T-helper 1 cell treated with Interleukin-12 subunit alpha and Interleukin-12 subunit beta and Interleukin-4 antibody, amounts not matched to agents 30 ng/mL and 1 ng/mL, for 36 hours (primary cell): ENCODE measurements at regions not wholly inside any gene's neighbourhood (a gene's known extent, or its start where the extent isn't known, plus 50 kb on each side); places are given as distances from the start of the nearest gene placed in this dataset.
"Not testable (repeated sequence)": the region's sequence is repeated elsewhere in the genome, so short reads cannot be mapped to it uniquely, and the experiment has no call there.

Source experiments
- intact Hi-C: fragments of 100-400 bp; cut with micrococcal nuclease; formaldehyde crosslinking; loops from one replicate; pipeline ENCODE4 v1.15.1; 2024

DNA sequence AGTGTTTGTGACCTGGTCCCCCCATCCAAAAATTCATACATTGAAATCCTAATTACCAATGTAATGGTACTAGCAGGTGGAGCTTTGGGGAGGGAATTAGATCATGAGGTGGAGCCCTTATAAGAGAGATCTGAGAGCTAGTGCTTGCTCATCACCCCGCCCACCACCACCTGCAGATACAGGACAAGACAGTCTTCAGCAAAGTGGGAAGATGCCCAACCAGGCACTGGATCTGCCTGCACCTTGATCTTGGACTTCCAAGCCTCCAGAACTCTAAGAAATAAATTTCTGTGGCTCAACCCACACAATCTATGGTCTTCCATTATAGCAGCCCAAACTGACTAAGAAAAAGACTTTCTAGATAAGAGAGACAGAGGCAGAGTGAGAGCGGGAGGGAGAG is 343.4 kb downstream of the LRRIQ3 start:
- intact Hi-C loops = no loop called here

DNA sequence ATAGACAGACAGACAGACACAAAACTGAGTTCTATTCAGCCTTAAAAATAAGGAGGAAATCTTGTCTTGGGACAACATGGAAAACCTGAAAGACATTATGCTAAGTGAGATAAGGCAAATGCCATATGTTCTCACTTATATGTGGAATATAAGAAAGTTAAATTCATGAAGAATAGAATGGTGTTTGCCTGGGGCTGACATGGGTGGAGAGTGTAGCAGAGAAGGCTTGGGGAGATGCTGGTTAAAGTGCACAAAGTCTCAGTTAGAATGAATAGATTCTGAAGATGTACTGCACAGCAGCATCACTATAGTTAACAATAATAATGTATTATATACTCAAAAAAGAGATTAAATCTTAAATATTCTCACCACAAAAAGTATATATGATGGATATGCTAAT is 355.5 kb downstream of the LRRIQ3 start:
- intact Hi-C loops = no loop called here

DNA sequence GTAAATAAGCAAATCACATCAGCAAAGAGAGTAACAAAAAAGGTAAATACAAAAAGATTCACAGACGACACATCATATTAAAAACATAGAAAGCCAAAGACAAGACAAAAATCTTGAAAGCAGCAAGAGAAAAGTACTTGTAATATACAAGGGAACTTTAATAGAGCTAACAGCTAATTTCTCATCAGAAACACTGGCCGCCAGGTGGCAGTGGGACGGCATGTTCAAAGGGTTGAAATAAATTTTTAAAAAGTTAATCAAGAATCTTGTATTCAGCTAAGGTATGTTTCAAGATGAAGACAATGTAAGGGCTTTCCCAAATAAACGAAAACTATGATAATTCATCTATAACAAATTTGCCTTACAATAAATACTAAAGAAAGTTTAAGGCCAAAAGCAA is 358.1 kb downstream of the LRRIQ3 start:
- intact Hi-C loops = loop anchor here (1.0 to 5.0 kb wide), 4 partner anchors 158 to 1362 kb away; no protein-coding TSS in a partner anchor

DNA sequence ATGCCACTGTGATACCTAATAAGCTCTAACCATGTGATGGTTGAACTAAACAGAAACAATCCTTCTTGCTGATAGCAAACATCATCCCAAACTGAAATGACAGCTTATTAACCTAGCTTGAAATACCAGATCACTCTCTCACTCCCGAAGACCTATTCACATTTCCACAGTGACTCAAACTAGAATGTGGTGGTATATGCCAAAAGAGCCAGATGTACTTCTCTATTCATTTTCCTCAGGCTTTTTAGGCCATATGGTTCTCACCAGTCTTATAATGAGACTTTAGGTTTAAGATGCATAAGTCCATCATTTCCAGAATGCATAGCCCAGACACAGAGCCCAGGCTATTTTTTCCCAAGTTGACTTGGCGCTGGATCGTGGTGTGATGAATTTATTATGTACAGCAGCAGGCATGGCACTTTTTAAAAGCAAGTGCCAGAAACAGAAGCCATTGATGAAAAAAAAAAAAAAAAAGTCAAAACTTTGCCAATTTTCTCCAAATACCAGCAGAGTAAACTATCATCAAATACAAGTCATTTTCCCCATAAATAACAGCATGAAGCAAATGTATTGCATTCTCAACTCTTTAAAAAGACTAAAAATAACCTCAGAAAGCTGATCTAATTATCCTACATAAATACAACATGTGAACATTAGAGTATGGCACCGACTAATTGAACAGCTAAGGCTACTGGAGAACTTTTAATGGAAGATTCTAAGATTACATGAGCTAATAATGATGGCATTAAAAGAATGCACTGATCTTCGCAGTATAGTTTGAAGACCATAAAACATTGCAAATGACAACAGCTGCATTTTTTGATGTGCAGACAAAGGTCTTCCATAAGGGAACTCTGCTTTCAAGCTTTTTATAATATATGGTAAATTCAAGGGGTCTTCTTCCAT is 365.4 kb downstream of the LRRIQ3 start:
- intact Hi-C loops = no loop called here

DNA sequence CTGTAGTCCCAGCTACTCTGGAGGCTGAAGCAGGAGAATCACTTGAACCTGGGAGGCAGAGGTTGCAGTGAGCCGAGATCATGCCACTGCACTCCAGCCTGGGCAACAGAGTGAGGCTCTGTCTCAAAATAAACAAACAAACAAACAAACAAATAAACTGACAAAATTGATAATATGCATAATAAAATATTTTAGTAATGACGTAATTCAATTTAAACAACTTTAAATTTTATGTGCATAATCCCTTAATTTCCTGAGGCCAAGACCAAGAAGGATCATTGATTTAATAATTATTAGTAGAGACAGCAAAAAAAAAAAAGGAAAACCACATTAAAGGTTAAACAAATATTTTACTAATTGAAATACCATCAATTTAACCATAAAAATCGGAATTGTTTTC is 370.7 kb downstream of the LRRIQ3 start:
- intact Hi-C loops = not testable (repeated sequence)

DNA sequence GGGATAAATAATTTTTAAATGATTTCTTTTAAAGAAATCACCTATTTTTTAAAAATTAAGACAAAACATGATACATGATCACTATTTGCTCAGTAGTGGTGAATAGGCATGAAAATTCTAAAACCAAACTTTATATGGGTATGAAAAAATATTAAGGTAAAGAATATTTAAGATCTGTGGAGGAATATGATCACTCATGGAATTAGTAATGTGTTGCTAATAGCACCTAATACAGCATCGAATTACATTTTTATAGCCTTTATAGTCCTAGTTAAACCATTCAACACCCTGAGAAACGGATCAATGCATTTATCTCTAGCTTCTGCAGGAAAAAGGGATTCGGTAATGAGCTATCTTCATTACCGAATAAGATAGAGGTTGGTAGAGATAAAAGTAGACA is 373.9 kb downstream of the LRRIQ3 start:
- intact Hi-C loops = no loop called here

DNA sequence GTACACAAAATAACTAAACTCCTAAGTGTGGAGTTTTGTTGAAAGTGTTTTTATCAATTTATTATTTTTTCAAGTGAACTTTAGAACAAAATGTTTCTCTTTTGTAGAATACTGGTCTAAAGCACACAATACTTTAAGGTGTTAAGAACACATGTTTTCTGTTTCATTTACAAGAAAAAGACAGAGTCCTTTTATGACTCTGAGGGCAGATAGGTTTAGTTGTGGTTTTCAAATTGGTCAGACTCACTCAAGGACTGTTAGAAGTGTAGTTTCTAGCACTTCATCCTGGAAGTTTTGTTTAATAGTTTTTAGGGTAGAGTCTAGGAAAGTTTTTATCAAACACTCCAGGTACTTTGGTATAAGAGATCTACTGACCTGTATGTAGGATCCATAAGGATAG is 376.5 kb downstream of the LRRIQ3 start:
- intact Hi-C loops = no loop called here

DNA sequence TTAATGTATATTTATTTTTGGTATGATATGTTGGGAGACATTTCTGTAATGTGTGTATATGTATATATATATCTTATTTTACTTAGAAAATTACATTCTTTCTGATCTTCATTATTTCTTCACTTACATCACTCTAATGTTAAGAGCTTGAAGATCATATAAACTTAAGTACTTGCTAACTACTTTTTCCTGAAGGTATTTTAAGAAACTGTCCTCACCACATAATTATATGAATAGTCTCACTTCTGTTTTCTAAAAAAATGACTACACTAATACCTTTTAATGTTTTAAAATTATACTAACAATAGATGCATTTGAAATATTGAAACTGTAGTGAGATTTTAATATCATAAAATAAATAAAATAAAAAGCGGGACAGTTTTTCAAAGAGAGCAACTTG is 377.1 kb downstream of the LRRIQ3 start:
- intact Hi-C loops = no loop called here

DNA sequence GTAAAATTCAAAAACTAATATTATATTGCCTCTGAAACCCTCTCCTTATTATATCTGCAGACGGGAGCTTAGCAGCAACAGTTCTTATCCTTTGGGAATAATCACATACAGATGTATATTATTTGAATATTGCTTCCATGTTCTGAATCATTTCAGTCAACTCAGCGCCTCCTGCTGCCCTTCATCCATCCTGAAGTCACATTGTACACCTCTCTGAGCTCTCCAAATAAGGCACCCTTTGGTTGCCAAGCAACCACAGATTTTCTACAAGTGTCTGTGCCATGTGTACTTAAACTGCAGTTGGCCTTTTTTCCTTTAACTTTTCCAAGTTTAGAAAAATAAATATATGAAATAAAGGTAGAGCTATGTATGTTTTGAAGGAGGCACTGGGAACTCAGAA is 384.3 kb downstream of the LRRIQ3 start:
- intact Hi-C loops = no loop called here

DNA sequence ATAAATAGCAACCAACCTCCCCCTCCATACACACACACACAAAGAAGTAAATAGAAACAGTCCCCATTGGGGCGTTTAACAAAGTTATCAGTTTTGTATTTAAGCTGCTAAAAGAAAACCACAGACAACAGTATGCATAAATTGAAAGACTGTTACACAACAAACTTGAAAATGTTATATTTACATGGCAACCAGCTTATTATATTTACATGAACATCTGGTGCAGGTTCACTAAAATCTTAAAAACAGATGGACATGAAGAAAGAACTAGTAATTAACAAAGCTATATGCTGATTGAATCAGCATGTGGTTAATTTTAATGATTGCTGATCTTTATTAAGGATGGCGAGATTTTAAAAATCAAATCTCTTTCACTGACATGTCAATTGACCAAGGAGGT is 384.7 kb downstream of the LRRIQ3 start:
- intact Hi-C loops = no loop called here

DNA sequence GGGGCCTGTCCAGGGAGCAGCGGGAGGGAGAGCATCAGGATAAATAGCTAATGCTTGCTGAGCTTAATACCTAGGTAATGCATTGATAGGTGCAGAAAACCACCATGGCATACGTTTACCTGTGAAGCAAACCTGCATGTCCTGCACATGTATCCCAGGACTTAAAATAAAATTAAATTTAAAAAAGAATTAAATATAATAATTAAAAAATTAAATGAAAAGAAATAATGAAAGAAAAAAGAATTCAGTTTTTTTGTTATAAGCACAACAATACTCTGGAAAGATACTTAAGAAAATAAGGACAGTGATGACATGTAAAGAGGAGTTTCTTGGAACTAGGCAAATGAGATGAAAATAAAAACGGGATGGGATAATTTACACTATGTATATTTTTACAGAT is 386.2 kb downstream of the LRRIQ3 start:
- intact Hi-C loops = no loop called here

DNA sequence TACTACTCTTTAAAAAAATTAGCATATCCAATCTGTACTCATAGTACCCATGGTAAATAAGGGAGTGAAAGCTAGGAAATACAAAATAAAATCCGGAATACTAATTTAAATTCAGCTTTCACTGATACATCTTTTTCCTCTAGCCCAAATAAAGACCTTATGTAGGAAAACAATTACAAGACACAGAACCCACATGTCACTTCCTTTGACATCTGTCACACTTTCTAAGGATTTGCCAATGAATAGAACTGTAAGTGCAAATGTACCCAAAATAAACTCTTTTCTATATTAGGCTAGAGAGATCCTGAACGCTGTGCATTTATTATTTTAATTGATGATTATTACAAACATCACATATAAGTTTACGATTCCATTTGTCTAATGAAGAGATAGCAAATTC is 393.0 kb downstream of the LRRIQ3 start:
- intact Hi-C loops = no loop called here

DNA sequence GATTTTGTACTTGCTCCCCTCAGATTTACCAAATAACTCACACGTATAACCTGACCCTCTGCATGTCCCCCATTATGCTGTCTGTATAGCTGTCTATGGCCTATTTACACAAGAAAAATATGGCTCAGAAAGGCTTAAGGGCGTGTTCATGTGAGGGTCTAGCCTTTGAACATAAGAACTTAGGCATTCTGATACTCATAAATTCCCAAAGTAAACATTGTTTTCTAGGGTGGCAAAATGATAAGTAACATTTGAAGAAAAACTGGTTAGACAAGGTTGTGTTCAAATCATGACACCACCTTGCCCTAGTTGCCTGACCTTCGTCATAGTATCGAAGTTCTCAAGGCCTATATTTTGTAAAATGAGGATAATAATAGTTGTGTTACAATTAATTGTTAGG is 394.6 kb downstream of the LRRIQ3 start:
- intact Hi-C loops = no loop called here

DNA sequence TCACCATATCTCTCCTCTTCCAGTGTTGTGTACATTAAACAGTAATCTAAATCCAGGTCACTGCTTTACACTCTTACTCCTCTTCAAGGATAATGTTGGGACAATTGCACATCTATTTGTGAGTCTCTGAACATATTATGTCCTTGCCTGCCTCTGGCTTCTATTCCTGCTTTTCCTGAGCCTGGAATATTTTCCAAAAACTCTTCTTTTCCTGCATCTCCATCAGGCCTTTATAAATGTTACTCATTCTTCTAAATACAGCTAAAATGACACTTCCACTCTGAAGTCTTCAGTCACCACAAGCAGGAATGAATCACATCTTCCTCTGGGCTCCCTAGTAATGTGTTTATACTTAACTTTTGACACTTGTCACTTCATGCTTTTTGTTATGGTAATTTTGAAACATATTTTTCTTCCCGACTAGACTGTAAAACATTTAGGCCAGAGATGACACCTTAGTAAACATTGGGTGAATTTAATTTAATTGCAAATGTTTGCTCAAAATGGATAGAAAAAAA is 396.0 kb downstream of the LRRIQ3 start:
- intact Hi-C loops = no loop called here

DNA sequence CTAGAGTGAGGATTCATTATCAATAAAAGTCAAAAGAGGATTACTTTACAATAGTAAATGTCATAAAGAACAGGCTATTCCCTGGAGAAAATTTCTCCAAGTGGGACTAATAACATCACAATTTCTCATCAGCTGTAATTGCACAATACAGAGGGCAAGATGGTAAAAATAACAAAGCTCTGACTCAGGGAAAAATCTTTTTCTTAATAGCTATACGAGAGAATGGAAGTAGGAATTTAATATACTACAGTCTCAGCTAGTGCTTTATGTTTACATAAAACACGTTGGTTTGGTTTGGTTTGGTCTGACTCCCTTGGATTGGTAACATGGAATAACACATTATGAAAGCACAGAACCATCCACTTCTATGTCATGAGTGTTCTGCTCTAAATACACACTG is 397.6 kb downstream of the LRRIQ3 start:
- intact Hi-C loops = no loop called here

DNA sequence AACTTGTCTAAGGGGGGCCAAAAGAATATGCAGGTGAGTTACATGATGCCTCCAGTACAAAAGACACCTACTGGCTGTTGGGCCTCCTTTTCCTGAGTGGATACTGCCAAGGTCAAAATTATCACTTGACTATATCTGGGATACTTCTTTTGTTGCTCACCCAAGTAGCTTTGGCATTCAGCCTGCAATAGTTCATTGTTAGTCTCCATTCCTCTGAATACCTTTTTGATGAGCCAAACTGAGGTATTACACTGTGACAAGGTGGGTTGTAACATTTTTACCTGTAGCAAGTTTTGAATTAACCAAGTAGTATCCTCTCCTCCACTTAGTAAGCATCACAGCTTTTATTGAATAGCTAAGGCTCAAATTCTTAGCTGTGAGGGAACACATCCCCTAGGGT is 408.0 kb downstream of the LRRIQ3 start:
- intact Hi-C loops = no loop called here

DNA sequence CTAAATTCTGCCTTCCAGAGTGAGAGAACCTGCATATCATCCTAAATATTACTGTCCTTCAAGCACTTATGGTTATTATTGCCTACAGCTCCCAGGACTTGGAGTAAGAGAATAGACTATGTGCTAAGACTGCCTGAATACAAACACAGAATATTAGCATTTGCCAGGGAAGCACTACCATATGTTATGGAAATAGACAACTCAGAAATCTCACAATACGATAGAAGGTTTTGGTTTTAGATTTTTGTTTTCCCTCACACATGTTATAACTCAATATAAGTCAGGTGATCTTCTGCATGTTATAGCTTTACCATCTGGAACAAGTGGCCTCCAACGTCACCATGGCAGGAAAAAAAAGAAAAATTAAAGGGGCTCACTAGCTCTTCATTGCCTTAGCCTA is 413.9 kb downstream of the LRRIQ3 start:
- intact Hi-C loops = no loop called here

DNA sequence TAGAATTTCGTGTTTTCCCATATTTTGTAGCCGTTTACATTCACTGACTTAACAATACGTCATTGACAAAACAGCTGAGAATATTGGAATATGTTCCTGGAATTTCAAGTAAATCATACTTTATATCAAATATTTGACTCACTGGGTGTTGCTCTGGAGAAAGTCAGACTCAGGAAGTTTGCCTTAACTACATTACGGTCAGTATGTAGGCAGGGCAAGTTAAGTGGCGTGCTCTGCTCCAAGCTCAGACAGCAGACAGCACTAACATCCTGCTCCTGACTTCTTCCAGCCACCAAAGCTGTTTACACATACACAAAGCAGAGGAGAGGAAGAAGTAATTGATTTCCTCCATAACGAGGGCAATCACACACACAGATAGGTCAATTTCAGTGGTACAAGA is 414.6 kb downstream of the LRRIQ3 start:
- intact Hi-C loops = no loop called here

DNA sequence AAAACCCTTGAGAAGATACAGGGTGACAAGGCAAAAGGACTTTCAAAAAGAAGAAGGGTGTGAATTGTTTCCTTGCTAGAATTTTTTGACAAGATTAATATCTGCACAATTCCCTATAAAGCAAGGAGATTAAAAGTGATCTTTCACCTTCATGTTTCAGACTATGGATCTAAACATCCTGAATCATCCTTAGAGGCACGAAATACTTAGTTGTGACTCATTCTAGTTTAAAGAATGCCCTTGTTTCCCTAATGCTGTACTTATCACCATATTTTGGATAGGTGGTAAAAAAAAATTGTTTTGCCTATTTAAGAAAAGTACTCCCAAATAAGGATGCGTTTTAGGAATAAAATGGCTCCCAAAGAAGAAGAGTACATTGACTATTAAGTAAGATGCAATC is 415.1 kb downstream of the LRRIQ3 start:
- intact Hi-C loops = no loop called here

DNA sequence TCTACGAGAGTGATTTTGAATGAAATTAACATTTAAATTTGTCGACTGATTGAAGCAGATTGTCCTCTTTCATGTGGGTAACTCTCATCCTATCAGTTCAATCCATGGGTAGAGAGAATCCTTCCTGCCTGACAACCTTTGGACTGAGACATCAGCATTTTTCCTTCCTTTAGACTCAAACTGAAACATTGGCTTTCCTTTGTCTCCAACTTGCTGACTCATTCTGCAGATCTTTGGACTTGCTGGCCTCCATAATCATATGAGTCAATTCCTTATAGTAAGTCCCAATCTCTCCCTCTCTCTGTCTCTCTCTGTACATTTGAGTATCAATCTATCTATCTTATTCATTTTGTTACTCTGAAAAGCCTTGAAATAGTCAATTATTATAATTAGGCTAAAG is 416.7 kb downstream of the LRRIQ3 start:
- intact Hi-C loops = no loop called here

DNA sequence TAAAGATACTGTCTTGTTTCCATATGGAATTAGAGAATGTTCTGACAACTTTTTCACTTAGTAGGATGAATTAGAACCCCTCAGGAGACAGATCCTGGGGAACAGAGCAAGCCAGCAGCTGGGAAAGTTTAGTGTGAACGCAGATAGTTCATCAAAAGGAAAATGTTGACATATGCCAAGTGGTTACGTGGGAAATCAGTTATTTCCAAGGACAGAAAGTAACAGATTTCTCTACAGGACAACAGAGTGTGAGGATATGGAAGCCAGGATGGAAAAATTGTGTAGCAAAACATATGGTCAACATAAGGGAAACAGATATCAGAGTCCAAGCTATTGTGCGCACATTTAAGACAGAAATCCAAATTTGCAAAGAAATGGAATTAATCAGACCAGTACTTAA is 419.5 kb downstream of the LRRIQ3 start:
- intact Hi-C loops = no loop called here

DNA sequence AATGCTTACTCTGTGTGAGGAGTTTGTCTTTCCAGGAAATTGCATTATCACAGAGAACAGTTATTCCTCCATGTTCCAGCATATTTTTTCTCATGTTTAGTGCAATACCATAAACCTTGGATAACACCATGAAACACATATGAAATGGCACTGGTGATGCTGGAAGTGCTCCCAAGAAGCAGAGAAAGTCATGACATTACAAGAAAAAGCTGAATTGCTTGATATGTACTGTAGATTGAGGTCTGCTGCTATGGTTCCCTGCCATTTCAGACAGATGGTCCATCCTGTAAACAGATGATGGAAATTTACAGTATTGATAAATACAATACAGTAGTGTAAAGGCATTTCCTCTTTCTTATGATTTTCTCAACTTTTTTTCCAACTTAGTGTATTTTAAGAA is 422.1 kb downstream of the LRRIQ3 start:
- intact Hi-C loops = no loop called here

DNA sequence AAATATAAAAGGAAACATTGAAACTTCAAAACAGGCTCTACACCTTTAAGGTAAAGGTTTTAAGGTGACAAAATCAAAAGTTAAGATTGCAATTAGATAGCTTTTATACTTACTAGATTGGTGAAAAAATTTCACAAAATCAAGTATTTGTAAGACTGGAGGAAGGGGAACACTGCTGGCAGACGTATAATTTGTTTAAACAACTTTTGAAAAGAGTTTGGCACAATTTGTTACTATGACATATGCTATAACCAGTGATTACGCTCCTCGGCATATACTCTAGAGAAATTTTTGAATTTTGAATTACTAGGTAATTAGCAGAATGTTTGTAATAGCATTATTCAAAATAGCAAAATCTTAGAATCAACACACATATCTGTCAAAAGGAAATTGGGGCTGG is 425.0 kb downstream of the LRRIQ3 start:
- intact Hi-C loops = no loop called here
